NCI-H748 (cell line): ENCODE measurements at regions not wholly inside any gene's neighbourhood (a gene's known extent, or its start where the extent isn't known, plus 50 kb on each side); places are given as distances from the start of the nearest gene placed in this dataset.
A peak's percentile ranks its signal among the peaks of the same experiment; 100 is the strongest.
"Not testable (repeated sequence)": the region's sequence is repeated elsewhere in the genome, so short reads cannot be mapped to it uniquely, and the experiment has no call there.

Experiments
- DNase-seq: peaks from one replicate; lab custom pipeline; 2025; ENCODE audit not compliant: unreplicated experiment; lab: John Stamatoyannopoulos, UW

DNA sequence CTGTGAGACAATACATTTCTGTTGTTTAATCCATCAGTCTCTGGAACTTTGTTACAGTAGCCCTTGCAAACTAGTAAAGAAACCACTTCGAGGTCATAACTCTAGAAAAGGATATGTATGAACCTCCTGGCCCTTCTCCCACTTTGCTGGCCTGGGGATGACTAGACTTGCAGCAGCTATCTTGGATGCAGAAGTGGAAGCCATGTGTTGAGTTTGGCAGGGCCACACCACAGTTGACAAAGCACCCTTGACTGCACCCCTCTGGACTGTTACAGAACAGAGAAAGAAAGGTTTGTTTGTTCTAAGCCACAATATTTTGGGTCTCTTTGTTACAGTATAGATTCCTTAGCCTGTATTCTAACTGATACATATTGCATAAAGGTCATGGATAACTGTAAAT, 183.2 kb upstream of the TAS2R1 start:
- no peak for DNase-seq

DNA sequence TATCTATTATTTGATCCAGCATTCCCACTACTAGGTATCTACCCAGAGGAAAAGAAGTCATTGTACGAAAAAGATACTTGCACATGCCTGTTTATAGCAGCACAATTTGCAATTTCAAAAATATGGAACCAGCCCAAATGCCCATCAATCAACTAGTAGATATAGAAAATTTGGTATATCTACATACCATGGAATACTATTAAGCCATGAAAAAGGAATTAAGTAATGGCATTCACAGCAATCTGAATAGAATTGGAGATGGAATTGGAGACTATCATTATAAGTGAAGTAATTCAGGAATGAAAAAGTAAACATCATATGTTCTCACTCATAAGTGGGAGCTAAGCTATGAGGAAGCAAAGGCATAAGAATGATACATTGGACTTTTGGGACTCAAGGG, 177.2 kb upstream of the TAS2R1 start:
- not testable (repeated sequence) for DNase-seq

DNA sequence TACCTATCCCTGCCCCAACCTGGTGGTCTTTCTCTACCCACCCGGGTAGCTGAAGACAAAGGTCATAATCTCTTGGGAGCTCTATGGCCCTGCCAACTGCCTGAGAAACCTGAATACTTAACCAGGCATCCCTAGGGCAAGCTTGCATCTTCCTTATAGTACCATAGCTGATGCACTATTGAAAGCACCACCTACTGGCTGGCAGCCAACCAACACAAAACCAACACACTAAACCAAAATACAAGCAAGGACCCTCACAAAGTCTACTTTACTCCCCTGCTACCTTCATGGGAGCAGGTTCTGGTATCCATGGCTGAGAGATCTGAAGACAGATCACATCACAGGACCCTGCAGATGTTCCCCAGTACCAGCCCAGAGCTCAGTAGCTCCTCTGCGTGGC, 171.8 kb upstream of the TAS2R1 start:
- DNase-seq = no peak

DNA sequence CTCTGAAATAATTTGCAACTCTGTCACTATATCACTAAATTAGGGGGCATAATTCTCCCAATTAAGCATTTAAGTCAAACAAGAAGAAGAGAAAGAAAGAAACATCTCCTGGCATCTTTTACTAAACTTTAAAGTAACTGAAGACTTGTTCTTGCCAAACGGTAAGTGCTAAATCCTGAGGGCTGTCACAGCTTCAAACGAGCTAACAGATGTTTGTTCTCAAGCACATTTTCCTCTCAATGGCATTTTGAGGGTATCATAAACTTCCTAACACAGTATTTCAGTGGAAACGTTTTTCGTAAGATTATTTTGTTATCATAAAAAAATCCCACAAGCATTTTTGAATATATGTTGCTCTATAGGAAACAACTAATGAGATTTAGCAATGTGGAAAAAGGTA, 169.5 kb upstream of the TAS2R1 start:
- no peak for DNase-seq

DNA sequence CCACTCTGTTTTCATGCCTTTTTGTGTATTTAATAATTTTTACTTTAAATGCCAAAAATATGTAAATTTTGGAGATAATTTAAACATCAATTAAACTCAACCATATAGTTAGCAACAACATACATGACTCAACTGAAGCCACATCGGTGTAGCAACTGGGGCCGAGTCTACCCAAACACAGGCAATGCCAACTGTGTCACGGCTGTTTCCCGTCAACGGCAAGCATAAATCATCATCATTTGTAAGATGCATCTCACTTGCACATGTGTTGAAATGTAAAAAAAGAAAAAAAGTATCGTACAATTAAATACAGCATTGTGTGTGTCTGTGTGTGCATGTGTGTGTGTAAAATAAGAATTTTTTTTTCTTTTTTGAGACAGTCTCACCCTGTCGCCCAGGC, 160.1 kb upstream of the TAS2R1 start:
- DNase-seq = no peak

- DNase-seq = no peak
These were observed 159.6 kb upstream of the TAS2R1 start for GRCh38 chr5:9789777-9790176.

GRCh38 chr5:9787861-9788600, 157.9 kb upstream of the TAS2R1 start:
- DNase-seq = no peak

DNA sequence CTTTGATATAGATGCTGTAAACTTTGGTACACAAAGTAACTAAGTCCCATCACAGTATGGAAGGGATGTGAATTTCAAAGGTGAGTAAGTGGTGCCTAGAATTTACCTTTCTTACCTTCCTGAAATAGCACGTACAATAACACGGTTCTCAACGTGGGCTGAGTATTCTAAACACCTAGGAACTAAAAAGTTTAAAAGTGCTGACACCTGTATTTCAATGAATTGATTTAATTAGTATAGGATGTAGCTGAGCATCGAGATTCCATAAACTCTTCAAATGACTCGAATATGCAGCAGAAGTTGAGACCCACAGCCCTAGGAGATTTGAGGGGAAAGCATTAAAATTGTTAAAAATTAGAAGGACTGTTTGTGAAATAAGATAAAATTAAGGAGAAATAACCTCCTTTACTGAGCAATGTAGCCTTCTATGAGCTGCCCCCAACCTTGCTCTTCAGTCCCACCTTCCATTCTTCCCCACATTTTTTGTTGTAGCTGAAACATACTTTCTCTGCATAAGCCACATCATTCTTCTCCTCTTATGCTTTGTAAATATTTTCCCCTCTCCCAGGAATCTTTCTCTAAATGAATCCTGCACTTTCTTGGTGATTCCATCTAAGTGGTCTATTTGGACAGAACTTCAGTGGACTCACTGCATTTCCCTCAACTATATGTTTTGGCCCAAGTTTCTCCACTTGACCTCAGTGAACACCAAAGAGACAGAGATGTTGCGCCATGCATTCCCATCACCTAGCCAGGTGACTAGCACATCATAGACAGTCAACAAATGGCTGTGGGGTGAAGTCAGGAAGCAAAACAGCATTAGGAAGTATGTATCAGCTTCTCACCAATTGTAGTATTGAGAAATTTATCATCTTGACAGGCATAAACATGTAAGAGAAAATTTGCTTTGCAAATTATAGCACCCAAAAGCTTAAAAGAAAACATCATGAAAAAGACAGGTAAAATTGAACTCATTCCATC, 156.5 kb upstream of the TAS2R1 start:
- no peak for DNase-seq

- peak; percentile 65 for DNase-seq
These were observed 155.6 kb upstream of the TAS2R1 start for GRCh38 chr5:9785751-9786150.

DNA sequence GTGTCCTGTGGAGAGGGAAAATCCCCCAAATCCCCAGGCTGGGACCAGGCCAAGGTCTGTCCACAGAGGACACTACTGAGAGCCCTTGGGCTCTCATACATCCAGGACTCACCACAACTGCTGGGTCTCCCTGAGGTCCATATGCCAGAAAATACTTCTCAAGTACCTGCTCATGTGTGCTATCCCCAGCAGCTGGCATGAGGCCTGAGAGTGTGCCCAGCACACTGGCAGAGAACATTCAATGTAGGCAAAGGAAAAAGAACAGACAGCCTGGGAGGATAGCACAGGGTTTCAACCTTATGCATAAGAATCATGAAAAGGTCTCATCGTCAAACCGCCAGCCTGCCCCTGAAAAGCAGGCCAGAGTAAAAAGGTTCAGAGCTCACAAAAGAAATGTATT, 154.1 kb upstream of the TAS2R1 start:
- DNase-seq = peak; percentile 75

- DNase-seq = peak; percentile 37
These were observed 152.8 kb upstream of the TAS2R1 start for GRCh38 chr5:9782826-9783560.

- no peak for DNase-seq
These were observed 151.7 kb upstream of the TAS2R1 start for GRCh38 chr5:9781890-9782289.

DNA sequence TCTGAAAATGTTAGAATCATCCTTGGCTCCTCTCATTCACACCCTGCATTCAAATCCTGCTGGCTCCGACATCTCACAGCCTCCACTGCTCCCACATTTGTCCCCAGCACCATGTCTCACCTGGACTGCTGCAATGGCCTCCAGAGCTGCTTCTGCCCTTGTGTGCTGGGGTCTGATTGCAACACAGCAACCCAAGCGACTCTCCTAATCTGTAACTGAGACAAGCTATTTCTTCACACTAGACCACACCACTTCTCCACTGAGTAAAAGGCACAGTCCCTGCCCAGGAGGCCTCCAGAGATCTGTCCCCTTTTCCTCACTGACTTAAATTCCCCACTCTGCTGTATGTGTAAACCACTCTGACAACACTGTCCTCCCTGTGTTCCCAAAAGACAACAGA, 151.1 kb upstream of the TAS2R1 start:
- no peak for DNase-seq

DNA sequence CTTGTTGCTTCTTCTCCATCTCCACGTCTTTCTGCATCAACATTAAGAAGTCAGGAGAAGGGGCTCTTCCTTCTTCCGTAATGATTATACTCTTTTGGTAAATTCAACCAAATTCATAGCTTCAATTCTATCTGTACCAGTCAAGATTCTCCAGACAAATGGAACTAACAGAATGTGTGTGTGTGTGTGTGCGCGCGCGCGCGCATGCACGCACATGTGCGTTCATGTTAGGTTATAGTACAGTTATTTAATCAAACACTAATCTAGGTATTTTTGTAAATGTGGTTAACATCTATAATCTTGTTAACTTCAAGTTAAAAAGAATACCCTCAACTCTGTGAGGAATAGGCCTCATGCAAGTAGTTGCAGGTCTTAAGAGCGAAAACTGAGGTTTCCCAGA, 150.3 kb upstream of the TAS2R1 start:
- DNase-seq = no peak

GRCh38 chr5:9776525-9776924, 146.4 kb upstream of the TAS2R1 start:
- no peak for DNase-seq

DNA sequence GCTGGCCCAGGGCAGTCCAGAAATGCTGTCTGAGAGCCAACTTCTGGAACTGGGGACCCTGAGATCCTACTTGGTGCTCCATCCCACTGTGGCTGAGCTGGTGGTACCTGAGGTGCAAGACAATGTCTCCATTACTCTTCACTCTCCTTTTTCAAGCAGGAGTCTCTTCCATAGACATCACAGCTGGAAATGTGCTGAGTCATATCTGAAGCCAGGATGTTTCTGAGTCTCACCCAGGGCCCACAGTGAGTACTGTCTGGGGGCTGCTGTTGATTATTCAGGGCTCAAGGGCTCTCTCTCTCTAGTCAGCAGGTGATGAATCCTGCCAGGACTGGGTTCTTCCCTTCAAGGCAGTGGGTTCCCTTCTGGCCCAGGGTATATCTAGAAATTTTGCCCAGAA, 145.2 kb upstream of the TAS2R1 start:
- no peak for DNase-seq

GRCh38 chr5:9774472-9775079, 144.4 kb upstream of the TAS2R1 start:
- DNase-seq = peak; percentile 77

DNA sequence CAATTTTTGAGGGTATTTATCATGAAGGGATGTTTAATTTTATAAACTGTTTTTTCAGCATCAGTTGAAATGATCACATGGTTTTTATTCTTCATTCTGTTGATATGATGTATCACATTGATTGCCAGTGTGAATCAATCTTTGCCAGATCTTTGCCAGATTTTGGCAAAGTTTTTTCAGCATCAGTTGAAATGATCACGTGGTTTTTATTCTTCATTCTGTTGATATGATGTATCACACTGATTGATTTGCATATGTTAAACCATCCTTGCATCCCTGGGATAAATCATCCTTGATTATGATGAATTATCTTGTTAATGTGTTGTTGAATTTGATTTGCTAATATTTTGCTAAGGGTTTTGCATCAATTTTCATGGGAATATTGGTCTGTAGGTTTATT, 140.9 kb upstream of the TAS2R1 start:
- DNase-seq = no peak

DNA sequence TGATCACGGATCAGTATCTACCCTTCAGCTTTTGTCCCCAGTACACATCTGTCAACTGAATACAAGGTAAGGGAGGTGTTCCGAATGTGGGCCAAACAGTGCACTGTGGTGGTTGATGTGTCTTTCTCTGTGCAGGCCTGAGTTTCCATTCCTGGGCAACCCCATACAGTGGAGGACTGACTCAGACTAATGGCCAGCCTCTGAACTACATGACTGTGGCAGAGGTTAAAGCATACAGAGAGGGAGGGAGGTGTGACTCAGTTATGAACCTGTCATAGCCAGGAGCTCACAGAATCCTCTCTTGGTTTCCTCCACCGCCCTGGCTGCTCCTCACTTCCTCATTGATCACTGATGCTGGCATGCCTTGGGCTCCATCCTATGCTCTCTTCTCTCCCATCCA, 136.4 kb upstream of the TAS2R1 start:
- no peak for DNase-seq

DNA sequence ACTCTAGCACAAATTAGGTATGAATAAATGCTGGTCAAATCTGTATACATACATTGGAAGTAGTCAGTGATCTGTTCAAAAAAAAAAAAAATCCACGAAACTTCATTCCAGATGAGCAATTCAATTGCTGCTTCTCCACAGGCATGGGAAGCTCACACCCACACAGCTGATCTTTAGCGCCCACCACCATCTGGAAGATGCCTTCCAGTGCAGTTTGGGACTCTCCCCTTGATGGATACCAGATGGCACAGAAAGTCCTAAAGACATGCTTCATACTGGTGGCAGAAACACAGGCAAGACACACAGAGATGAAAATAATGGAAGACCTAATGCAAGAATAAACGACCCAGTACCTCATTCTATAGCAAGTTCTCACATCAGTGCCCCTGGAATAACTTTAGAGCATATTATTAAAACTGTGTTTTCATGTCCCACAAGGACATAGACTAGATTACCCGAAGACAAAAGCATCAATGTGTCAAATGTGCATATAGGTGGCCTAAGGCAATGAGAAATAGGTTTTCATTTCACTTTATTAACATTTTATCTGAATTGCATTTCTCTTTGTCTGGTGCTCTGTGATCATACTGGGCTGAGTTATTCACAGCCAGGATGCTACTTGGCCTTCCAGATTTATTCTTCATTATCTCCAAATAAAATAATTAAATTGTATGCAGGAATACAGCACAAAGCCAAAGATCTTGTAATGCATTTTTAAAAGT, 135.4 kb upstream of the TAS2R1 start:
- no peak for DNase-seq
